Colonic mucosa (tissue), 4 donors: ENCODE measurements at regions not wholly inside any gene's neighbourhood (a gene's known extent, or its start where the extent isn't known, plus 50 kb on each side); places are given as distances from the start of the nearest gene placed in this dataset.

Source experiments
- DNase-seq: peaks from one replicate; pipeline ENCODE4 v3.0.0-alpha.2; 2020
- H3K27ac ChIP-seq: fragments of 200-600 bp; one replicate; pipeline ENCODE4 v1.8.0; 2021
- H3K27me3 ChIP-seq: fragments of 200-600 bp; one replicate; pipeline ENCODE4 v1.8.0; 2021
- H3K36me3 ChIP-seq: fragments of 200-600 bp; one replicate; pipeline ENCODE4 v1.8.0; 2021
- H3K4me1 ChIP-seq: fragments of 200-600 bp; one replicate; pipeline ENCODE4 v1.8.0; 2021; ENCODE audit warnings: mild to moderate bottlenecking
- H3K4me3 ChIP-seq: fragments of 200-600 bp; one replicate; pipeline ENCODE4 v1.8.0; 2021
- H3K9ac ChIP-seq, 2 donors: one replicate each; pipeline ENCODE4 v1.7.0; 2013; ENCODE audit warnings: control low read depth in 2 of 2, low read depth in 2 of 2, low read length in 2 of 2
- H3K9me3 ChIP-seq: fragments of 200-600 bp; one replicate; pipeline ENCODE4 v1.8.0; 2021
- intact Hi-C: fragments of 100-400 bp; cut with DNase I; formaldehyde crosslinking; loops from one replicate; pipeline ENCODE4 v1.14.1; 2022
- TF ChIP-seq, protein P1 (sequence below): fragments of 200-600 bp; IDR thresholded peaks from one replicate; pipeline ENCODE4 v1.8.0; 2022; ENCODE audit warnings: antibody characterized with exemption, mild to moderate bottlenecking
- donor health status: healthy.
- donor health status: DM: no; HTN: no; CAD: no.
- donor health status: DM: no; HTN: no; CAD: no.

DNA sequence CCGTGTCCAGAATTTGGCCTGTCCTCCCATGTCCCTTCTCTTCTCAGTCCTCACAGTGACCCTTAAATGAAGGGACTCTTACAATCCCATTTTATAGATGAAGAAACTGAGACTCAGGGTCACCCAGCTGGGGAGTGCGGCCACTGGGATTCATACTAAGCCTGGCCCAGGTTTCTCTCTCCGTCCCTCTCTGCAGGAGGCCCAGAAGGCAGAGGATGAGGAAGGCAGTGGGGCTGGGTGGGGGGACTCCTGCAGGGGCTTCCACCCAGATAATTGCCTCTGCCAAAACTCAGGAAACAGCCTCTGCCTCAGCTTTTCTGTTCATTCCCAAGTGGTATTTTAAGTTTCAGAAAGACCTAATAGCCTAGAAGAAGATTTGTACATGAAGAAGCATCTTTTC, 299.8 kb downstream of the MATN1 start:
- Histone ChIP-seq H3K27me3 (no peaks in the 10 kb centered on the region), H3K27ac (no peak overlapping the region), H3K36me3 (no peaks in the 10 kb centered on the region), H3K4me3 (no peak overlapping the region), H3K9ac (no peak overlapping the region), H3K9me3 (no peaks in the 10 kb centered on the region), H3K4me1 (no peaks in the 10 kb centered on the region)
- TF ChIP-seq, protein P1, sequence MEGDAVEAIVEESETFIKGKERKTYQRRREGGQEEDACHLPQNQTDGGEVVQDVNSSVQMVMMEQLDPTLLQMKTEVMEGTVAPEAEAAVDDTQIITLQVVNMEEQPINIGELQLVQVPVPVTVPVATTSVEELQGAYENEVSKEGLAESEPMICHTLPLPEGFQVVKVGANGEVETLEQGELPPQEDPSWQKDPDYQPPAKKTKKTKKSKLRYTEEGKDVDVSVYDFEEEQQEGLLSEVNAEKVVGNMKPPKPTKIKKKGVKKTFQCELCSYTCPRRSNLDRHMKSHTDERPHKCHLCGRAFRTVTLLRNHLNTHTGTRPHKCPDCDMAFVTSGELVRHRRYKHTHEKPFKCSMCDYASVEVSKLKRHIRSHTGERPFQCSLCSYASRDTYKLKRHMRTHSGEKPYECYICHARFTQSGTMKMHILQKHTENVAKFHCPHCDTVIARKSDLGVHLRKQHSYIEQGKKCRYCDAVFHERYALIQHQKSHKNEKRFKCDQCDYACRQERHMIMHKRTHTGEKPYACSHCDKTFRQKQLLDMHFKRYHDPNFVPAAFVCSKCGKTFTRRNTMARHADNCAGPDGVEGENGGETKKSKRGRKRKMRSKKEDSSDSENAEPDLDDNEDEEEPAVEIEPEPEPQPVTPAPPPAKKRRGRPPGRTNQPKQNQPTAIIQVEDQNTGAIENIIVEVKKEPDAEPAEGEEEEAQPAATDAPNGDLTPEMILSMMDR = no peak
- intact Hi-C loops = no loop called here
- DNase-seq = no peak

DNA sequence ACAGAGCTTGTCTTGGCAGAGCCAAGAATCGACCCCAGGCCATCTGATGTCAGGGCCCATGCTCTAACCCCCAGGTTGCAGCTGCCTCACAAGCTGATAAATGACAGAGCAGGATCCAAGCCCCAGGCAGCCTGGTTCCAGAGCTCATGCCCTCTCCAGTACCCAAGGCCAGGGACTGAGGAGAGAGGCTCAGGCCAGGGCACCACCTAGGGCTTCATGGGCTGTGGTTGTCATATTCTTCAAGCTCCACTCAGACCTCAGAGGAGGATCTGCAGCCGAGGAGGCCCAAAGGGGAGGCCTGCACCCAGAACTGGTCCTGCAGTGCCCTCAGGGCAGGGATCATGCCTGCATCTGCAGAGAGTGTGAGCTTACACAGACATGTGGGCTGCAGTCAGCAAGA, 301.1 kb downstream of the MATN1 start:
- TF ChIP-seq, protein P1 = no peak
- no peaks in the 10 kb centered on the region for H3K4me1 ChIP-seq
- H3K36me3 ChIP-seq = no peaks in the 10 kb centered on the region
- H3K27me3 ChIP-seq = no peaks in the 10 kb centered on the region
- H3K27ac ChIP-seq = no peak overlapping the region
- H3K9ac ChIP-seq = no peak overlapping the region
- no peaks in the 10 kb centered on the region for H3K9me3 ChIP-seq
- H3K4me3 ChIP-seq = no peak overlapping the region
- intact Hi-C loops = no loop called here
- no peak for DNase-seq

DNA sequence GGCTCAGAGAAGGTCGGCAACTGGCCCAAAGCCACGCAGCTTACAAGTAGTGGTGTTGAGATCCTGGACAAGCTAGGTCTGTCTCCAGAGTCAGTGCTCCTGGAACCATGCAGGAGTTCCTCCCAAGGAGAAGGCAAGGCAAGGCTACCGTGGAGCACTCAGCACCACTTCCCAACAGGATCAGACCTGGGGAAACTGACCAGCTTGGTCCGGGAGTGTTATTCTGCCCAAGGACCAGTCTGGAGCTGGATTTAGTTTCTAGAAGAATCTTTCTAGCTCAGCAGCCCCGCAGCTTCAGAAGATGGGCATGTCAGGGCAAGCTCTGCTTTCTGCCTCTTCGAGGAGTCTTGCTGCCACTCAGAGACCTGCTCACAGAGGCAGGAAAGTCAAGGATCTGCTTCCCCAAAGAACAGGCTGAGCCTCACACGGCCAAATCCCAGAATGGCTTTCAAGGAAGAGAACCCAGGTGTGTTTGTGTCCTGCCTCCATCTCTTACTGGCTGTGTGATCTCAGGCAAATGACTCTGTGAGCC, 302.8 kb downstream of the MATN1 start:
- H3K4me3 ChIP-seq = no peak overlapping the region
- intact Hi-C loops = no loop called here
- no peak for DNase-seq
- no peaks in the 10 kb centered on the region for H3K4me1 ChIP-seq
- no peaks in the 10 kb centered on the region for H3K36me3 ChIP-seq
- H3K27ac ChIP-seq = no peak overlapping the region
- H3K27me3 ChIP-seq = no peaks in the 10 kb centered on the region
- H3K9me3 ChIP-seq = no peaks in the 10 kb centered on the region
- TF ChIP-seq, protein P1 = no peak
- no peak overlapping the region for H3K9ac ChIP-seq

DNA sequence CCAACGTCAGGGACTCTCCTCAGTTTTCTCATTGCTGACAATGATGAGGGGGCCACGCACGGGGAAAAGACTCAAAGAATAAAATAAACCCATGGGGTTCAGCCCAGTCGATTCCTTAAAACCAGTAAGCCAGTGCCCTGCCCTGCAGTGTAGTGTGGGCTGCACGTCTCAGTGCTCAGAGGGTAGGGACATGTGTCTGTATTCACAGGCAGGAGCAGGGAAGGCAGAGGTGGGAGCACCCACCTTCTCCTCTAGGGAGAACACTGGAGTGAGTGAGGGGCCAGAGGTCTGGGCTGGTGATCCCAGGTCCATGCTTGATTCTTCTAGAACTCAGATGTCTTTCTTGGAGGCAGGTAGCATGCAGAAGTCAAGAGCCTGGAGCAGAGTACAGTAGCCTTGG, 303.6 kb downstream of the MATN1 start:
- H3K9ac ChIP-seq = no peak overlapping the region
- no peaks in the 10 kb centered on the region for H3K36me3 ChIP-seq
- no peaks in the 10 kb centered on the region for H3K4me1 ChIP-seq
- intact Hi-C loops = no loop called here
- no peak overlapping the region for H3K27ac ChIP-seq
- TF ChIP-seq, protein P1 = no peak
- H3K27me3 ChIP-seq = no peaks in the 10 kb centered on the region
- H3K4me3 ChIP-seq = no peak overlapping the region
- no peak for DNase-seq
- no peaks in the 10 kb centered on the region for H3K9me3 ChIP-seq

DNA sequence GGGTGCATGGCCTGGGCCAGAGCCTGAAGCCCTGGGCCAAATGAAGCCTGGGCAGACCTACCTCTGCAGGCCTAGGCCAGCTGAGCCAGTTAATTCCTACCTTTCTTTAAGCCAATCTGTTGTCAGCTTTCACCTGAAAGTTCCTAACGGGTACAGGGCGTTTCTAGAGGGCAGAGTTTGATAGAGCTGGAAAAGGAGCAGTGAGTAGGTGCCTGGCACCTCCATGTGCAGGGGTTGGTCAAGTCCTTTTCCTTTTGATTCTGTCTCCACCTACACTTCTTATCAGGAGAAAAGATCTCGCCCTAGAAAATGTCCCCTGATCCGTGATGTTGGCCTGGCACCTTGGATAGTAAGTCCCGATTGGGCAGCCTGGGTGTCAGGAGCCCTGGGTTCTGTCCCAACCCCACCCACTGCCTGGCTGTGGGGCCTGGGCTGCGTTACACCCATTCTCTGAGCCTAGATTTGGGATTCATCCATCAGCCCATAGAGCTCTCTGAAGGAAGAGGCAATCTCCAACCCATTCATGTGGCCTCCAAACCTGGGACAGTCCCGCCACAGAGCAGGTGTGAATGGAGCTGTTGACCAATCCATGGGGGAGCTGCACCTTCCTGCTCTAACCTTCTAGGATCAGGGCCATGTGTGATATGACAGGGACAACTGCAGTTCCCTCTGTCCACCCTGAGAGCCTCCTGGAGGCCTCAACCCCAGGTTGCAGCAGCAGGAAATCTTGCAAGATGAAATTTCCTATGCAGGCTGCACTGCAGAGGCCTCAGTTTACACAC, 304.3 kb downstream of the MATN1 start:
- Histone ChIP-seq H3K4me3 (no peak overlapping the region), H3K36me3 (no peaks in the 10 kb centered on the region), H3K27me3 (no peaks in the 10 kb centered on the region), H3K9me3 (no peaks in the 10 kb centered on the region), H3K9ac (no peak overlapping the region), H3K27ac (no peak overlapping the region), H3K4me1 (no peaks in the 10 kb centered on the region)
- TF ChIP-seq, protein P1 = no peak
- DNase-seq = no peak
- intact Hi-C loops = no loop called here
